ENCODE measurements at regions not wholly inside any gene's neighbourhood (a gene's known extent, or its start where the extent isn't known, plus 50 kb on each side); places are given as distances from the start of the nearest gene placed in this dataset.

DNA sequence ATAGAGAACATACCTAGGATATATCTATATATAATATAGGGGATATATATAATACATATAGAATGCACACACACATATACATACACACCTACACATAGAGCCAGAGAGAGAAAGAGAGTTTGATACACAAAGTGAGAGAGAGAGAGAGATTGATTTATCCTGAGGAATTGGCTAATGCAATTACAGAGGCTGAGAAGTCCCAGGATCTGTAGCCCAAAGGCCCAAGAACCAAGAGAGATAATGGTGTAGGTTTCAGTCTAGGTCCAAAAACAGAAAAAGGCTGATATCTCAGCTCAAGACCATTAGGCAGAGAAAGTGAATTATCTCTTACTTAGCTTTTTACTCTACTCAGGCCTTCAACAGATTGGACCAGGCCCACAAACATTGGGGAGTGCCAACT is 715.0 kb upstream of the LCORL start:
- in situ Hi-C loops (cut with HindIII; ENCODE audit: low pct_unique_long_range_greater_than_20kb, low sequenced_read_pairs) (no loop called here), intact Hi-C loops (cut with micrococcal nuclease; ENCODE audit: unreplicated experiment) (no loop called here)
- Histone ChIP-seq H3K27me3 (ENCODE audit: control insufficient read depth, insufficient read depth, low read length) (no peaks in the 10 kb centered on the region), H3K27ac (ENCODE audit: low read length) (no peak overlapping the region), H3K4me1 (ENCODE audit: control insufficient read depth, insufficient read depth, low read length) (no peaks in the 10 kb centered on the region), H3K4me3 (ENCODE audit: low read depth in 2 of 2, low read length in 2 of 2) (no peak overlapping the region), H3K9me3 (ENCODE audit: control insufficient read depth, insufficient read depth, low read depth, low read length) (no peaks in the 10 kb centered on the region), H3K36me3 (ENCODE audit: control insufficient read depth, insufficient read depth, low read length) (no peaks in the 10 kb centered on the region)
- ChIA-PET POLR2A (no interaction called here), CTCF (interaction anchor here (0.5 kb wide), 1 partner anchor 17 kb away, joined by 6 read pairs; no protein-coding TSS in a partner anchor)
- TF ChIP-seq POLR2AphosphoS5 (IDR thresholded peaks at IDR 0.05; ENCODE audit: low read depth, low read length) = no peak
- TF ChIP-seq, protein P1, sequence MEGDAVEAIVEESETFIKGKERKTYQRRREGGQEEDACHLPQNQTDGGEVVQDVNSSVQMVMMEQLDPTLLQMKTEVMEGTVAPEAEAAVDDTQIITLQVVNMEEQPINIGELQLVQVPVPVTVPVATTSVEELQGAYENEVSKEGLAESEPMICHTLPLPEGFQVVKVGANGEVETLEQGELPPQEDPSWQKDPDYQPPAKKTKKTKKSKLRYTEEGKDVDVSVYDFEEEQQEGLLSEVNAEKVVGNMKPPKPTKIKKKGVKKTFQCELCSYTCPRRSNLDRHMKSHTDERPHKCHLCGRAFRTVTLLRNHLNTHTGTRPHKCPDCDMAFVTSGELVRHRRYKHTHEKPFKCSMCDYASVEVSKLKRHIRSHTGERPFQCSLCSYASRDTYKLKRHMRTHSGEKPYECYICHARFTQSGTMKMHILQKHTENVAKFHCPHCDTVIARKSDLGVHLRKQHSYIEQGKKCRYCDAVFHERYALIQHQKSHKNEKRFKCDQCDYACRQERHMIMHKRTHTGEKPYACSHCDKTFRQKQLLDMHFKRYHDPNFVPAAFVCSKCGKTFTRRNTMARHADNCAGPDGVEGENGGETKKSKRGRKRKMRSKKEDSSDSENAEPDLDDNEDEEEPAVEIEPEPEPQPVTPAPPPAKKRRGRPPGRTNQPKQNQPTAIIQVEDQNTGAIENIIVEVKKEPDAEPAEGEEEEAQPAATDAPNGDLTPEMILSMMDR (IDR thresholded peaks at IDR 0.05) = no peak
- no peak for TF ChIP-seq SIN3A (IDR thresholded peaks at IDR 0.05; ENCODE audit: borderline replicate concordance, insufficient read depth, low read depth, low read length)
- no peak for DNase-seq (ENCODE audit: low read depth, low spot score)
- BruUV-seq (replicated peaks) = no TSS peak
- no peak for ATAC-seq

DNA sequence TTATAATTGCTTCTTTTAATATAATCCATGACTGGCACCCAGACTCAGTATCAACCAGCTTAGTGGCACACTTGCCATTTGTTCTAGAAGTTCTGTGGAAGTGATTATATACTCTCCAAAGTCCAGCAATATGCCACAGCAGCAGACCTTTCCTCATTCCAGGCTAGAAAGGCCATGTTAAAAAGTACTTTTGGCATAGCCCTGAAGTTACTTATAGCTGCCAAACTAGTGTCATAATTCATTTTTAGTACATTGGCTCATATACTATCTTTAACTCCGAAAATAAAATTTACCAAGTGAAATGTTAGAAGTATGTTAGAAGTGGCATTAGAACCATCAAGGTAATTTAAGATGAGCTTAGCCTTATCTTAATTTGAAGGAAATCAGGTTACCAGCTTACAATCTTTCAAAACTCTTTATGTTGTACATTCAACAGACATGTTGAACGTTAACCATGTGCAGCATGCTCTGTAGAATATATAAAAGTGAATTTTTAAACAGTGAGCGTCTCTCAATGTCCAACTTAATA is 714.2 kb upstream of the LCORL start:
- ChIA-PET CTCF (no interaction called here), POLR2A (no interaction called here)
- no TSS peak for BruUV-seq (replicated peaks)
- Histone ChIP-seq H3K27me3 (ENCODE audit: control insufficient read depth, insufficient read depth, low read length) (no peaks in the 10 kb centered on the region), H3K36me3 (ENCODE audit: control insufficient read depth, insufficient read depth, low read length) (no peaks in the 10 kb centered on the region), H3K9me3 (ENCODE audit: control insufficient read depth, insufficient read depth, low read depth, low read length) (no peaks in the 10 kb centered on the region), H3K4me3 (ENCODE audit: low read depth in 2 of 2, low read length in 2 of 2) (no peak overlapping the region), H3K27ac (ENCODE audit: low read length) (no peak overlapping the region), H3K4me1 (ENCODE audit: control insufficient read depth, insufficient read depth, low read length) (no peaks in the 10 kb centered on the region)
- in situ Hi-C loops (cut with HindIII; ENCODE audit: low pct_unique_long_range_greater_than_20kb, low sequenced_read_pairs) = no loop called here
- no peak for ATAC-seq
- DNase-seq (ENCODE audit: low read depth, low spot score) = no peak
- intact Hi-C loops (cut with micrococcal nuclease; ENCODE audit: unreplicated experiment) = no loop called here
- TF ChIP-seq, protein P1 (IDR thresholded peaks at IDR 0.05) = no peak
- TF ChIP-seq TCF7L2 (IDR thresholded peaks at IDR 0.05; ENCODE audit: low read depth, low read length) (no peak), SIN3A (IDR thresholded peaks at IDR 0.05; ENCODE audit: borderline replicate concordance, insufficient read depth, low read depth, low read length) (no peak), REST (IDR thresholded peaks at IDR 0.05; ENCODE audit: insufficient read depth in 1 of 2, low read depth in 2 of 2, low read length in 1 of 2) (no peak), POLR2AphosphoS5 (IDR thresholded peaks at IDR 0.05; ENCODE audit: low read depth, low read length) (no peak)

Measured in Panc1 (cell line).